ENCODE measurements at regions not wholly inside any gene's neighbourhood (a gene's known extent, or its start where the extent isn't known, plus 50 kb on each side); places are given as distances from the start of the nearest gene placed in this dataset.

DNA sequence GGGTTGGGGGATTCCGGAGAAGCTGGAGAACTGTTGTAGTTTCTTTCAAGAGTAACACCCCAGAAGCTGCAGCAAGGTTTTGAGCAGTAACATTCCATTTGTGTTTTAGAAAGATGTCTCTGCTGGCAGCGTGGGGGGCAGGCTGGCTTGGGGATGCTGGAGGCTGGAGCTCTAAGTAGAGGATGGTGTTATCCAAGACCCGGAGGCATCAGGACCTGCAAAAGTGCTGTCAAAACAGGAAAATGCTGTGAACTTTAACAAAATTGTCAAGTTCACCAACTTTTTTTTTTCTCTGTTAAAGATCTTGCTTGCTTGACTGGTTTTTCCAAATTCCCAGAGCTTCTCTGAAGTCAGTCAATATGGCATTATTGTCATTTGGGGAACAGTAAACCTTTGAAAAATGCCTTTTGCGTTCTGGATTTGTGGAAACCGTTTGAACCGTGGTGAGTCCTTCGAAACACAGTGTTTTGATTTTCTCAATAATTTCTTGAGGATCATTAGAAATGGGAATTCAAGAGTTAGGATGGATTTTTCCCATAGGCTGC, 189.6 kb upstream of the NLRP1 start:
- H3K9me3 Mint-ChIP-seq, result no peaks in the 10 kb centered on the region
- H3K4me1 Mint-ChIP-seq, result no peaks in the 10 kb centered on the region
- H3K27ac Mint-ChIP-seq, result no peak overlapping the region
- peaks cover 36% of the 10 kb centered on the region for H3K27me3 Mint-ChIP-seq (ENCODE audit: low read depth)
- TF ChIP-seq, protein P1, sequence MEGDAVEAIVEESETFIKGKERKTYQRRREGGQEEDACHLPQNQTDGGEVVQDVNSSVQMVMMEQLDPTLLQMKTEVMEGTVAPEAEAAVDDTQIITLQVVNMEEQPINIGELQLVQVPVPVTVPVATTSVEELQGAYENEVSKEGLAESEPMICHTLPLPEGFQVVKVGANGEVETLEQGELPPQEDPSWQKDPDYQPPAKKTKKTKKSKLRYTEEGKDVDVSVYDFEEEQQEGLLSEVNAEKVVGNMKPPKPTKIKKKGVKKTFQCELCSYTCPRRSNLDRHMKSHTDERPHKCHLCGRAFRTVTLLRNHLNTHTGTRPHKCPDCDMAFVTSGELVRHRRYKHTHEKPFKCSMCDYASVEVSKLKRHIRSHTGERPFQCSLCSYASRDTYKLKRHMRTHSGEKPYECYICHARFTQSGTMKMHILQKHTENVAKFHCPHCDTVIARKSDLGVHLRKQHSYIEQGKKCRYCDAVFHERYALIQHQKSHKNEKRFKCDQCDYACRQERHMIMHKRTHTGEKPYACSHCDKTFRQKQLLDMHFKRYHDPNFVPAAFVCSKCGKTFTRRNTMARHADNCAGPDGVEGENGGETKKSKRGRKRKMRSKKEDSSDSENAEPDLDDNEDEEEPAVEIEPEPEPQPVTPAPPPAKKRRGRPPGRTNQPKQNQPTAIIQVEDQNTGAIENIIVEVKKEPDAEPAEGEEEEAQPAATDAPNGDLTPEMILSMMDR (IDR thresholded peaks at IDR 0.05; ENCODE audit: unreplicated experiment), result no peak
- H3K4me3 Mint-ChIP-seq, result no peak overlapping the region
- H3K36me3 Mint-ChIP-seq, result no peaks in the 10 kb centered on the region
- DNase-seq (ENCODE audit: low spot score in 2 of 2, unreplicated experiment in 2 of 2), result no peak

DNA sequence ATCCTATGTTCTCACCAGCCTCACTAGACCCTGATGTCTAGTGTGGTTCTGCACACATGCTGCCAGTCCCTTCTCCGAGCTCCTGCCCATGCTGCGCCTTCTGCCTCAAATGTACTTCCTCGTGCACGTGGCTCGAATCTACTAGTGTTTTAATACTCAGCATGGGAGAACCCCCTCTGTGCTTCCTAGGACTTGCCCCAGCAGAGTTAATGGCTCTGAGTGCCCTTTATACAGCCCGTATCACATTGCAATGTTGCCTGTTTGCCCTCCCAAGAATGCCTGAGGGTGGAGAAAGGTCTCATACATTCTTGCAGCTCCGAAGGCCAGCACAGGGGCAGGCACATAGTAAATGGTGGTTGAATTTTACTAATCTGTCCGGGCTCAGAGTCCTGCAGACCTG, 190.8 kb upstream of the NLRP1 start:
- H3K36me3 Mint-ChIP-seq, result no peaks in the 10 kb centered on the region
- H3K4me1 Mint-ChIP-seq, result no peaks in the 10 kb centered on the region
- TF ChIP-seq, protein P1 (IDR thresholded peaks at IDR 0.05; ENCODE audit: unreplicated experiment), result no peak
- no peaks in the 10 kb centered on the region for H3K9me3 Mint-ChIP-seq
- H3K27ac Mint-ChIP-seq, result no peak overlapping the region
- H3K4me3 Mint-ChIP-seq, result no peak overlapping the region
- no peak for DNase-seq (ENCODE audit: low spot score in 2 of 2, unreplicated experiment in 2 of 2)
- H3K27me3 Mint-ChIP-seq (ENCODE audit: low read depth), result peaks cover 38% of the 10 kb centered on the region

DNA sequence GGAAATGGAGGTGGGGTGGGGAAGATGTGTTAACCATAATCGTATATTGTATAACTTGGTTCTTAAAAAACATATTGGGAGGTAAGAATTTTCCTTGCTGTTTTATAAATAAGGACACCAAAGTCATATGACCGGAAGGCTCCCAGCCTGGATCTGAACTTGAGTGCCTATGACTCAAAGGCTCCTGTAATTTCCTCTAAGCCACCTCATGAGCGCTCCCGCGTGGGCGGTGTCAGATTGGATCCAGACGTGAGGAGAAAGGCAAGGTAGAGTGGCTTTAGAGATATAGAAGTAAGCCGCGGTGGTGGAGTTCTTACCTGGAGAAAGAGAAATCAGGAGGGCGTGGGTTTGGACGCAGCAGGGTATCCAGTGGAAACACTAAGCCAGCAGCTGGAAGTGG, 196.2 kb upstream of the NLRP1 start:
- Mint-ChIP-seq H3K4me1 (no peaks in the 10 kb centered on the region), H3K27me3 (ENCODE audit: low read depth) (peaks cover 29% of the 10 kb centered on the region), H3K27ac (no peak overlapping the region), H3K4me3 (no peak overlapping the region), H3K36me3 (no peaks in the 10 kb centered on the region), H3K9me3 (peaks cover 8% of the 10 kb centered on the region)
- TF ChIP-seq, protein P1 (IDR thresholded peaks at IDR 0.05; ENCODE audit: unreplicated experiment), result no peak
- DNase-seq (ENCODE audit: low spot score in 2 of 2, unreplicated experiment in 2 of 2), result no peak

DNA sequence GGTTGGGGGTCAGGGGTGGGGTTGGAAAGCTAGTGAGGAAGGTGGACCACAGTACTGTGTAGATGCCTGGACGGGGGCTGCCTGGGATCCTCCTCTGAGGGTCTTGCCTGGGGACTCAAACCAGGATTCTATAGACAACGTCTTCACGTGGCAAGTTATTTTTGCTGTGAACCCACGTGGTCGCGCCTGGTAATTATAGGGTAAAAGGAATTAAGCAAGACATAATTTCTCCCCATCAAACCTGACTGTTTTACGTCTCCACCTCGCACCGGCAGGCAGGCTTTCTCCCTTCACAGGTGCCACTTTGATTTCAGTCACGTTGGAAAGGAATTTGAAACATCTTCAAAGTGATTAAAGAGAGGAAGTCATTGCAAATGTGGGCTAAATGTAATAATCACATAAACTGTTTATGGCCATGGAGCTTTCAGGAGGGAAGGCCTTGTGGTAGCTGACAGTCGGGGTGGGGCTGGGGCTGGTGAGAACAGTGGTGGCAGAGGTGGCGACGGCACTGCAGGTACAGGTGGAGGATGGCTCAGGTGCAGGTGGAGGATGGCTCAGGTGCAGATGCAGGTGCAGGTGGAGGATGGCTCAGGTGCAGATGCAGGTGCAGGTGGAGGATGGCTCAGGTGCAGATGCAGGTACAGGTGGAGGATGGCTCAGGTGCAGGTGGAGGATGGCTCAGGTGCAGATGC, 197.1 kb upstream of the NLRP1 start:
- Mint-ChIP-seq H3K27ac (no peak overlapping the region), H3K4me3 (no peak overlapping the region), H3K9me3 (peaks cover 8% of the 10 kb centered on the region), H3K27me3 (ENCODE audit: low read depth) (peaks cover 29% of the 10 kb centered on the region), H3K36me3 (no peaks in the 10 kb centered on the region), H3K4me1 (no peaks in the 10 kb centered on the region)
- no peak for DNase-seq (ENCODE audit: low spot score in 2 of 2, unreplicated experiment in 2 of 2)
- TF ChIP-seq, protein P1 (IDR thresholded peaks at IDR 0.05; ENCODE audit: unreplicated experiment), result no peak

DNA sequence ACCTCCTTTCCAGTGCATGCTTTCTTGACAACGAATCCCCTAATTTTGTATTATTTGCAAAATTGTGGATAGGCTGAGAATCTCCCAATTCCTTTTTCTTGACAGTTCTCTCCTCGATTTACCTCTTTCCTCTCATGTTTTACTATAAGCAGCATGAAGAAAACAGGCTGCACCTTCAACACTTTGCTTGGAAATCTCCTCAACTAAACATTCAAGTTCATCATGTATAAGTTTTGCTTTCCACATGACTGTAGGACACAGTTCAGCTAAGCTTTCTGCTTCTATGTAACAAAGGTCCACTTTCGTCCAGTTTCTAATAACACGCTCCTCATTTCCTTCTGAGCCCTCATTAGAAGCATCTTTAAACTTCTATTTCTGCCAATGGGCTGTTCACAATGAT, 199.0 kb upstream of the NLRP1 start:
- DNase-seq (ENCODE audit: low spot score in 2 of 2, unreplicated experiment in 2 of 2), result no peak
- Mint-ChIP-seq H3K4me1 (no peaks in the 10 kb centered on the region), H3K27me3 (ENCODE audit: low read depth) (peaks cover 35% of the 10 kb centered on the region), H3K27ac (no peak overlapping the region), H3K9me3 (peaks cover 8% of the 10 kb centered on the region), H3K4me3 (no peak overlapping the region), H3K36me3 (no peaks in the 10 kb centered on the region)
- TF ChIP-seq, protein P1 (IDR thresholded peaks at IDR 0.05; ENCODE audit: unreplicated experiment), result no peak

All from mesothelial cell of epicardium (in vitro differentiated cells).